Kidney (tissue), 13 donors: ENCODE measurements at regions not wholly inside any gene's neighbourhood (a gene's known extent, or its start where the extent isn't known, plus 50 kb on each side); places are given as distances from the start of the nearest gene placed in this dataset.

Experiments
- DNase-seq, 5 donors: peaks; one replicate each; pipeline ENCODE4 v3.0.0-alpha.2; 2013 to 2020
- FAIRE-seq: peaks from 2 replicates; lab custom pipeline; 2012; peaks lifted over from hg19 to GRCh38; lab: Jason Lieb, UNC
- H3K27ac ChIP-seq, 2 donors: one replicate each; pipeline ENCODE4 v1.7.0; 2013; ENCODE audit warnings: low read depth in 2 of 2, low read length in 2 of 2, inconsistent platforms in 1 of 2
- H3K27me3 ChIP-seq: one replicate; pipeline ENCODE4 v1.7.1; 2013; ENCODE audit warnings: low read length, inconsistent platforms; ENCODE audit not compliant: control insufficient read depth, insufficient read depth
- H3K36me3 ChIP-seq, 3 donors: one replicate each; pipeline versions ENCODE4 v1.7.0 to v1.7.1; 2013; ENCODE audit warnings: low read length in 3 of 3, control low read depth in 1 of 3, inconsistent platforms in 1 of 3; ENCODE audit not compliant: insufficient read depth in 3 of 3, control insufficient read depth in 2 of 3
- H3K4me1 ChIP-seq, 3 donors: one replicate each; pipeline versions ENCODE4 v1.7.0 to v1.7.1; 2013; ENCODE audit warnings: low read length in 3 of 3, inconsistent platforms in 1 of 3, low read depth in 1 of 3; ENCODE audit not compliant: control insufficient read depth in 2 of 3, insufficient read depth in 2 of 3
- H3K4me3 ChIP-seq, 3 donors: one replicate each; pipeline versions ENCODE4 v1.7.0 to v1.8.1; 2013; ENCODE audit warnings: low read length in 3 of 3, control low read depth in 1 of 3, inconsistent platforms in 1 of 3
- H3K9ac ChIP-seq, 3 donors: one replicate each; pipeline versions ENCODE4 v1.7.0 to v1.7.1; 2013; ENCODE audit warnings: low read length in 3 of 3, control low read depth in 1 of 3, inconsistent platforms in 1 of 3
- H3K9me3 ChIP-seq, 3 donors: one replicate each; pipeline versions ENCODE4 v1.7.0 to v1.7.1; 2013; ENCODE audit warnings: low read length in 3 of 3, control low read depth in 1 of 3, inconsistent platforms in 1 of 3; ENCODE audit not compliant: control insufficient read depth in 2 of 3, insufficient read depth in 1 of 3
- CTCF ChIP-seq: IDR thresholded peaks from 3 replicates; pipeline ENCODE4 v1.5.1; 2012; ENCODE audit warnings: mild to moderate bottlenecking, moderate library complexity, borderline replicate concordance; ENCODE audit not compliant: insufficient read depth; ENCODE audit errors: extremely low read depth
- intact Hi-C: fragments of 100-400 bp; cut with DNase I; formaldehyde crosslinking; loops from one replicate; pipeline ENCODE4 v1.11.1; 2022
- donor health status: control.
- donor health status: control.
- donor health status: control.
- donor health status: control.
- donor health status: control.
- donor health status: DM: yes; HTN: yes; CAD: no.
- donor health status: Normal renal cell carcinoma (clear cell type).

- no peak for TF ChIP-seq CTCF
- H3K4me1 ChIP-seq = no peaks in the 10 kb centered on the region
- FAIRE-seq = no peak
- H3K9ac ChIP-seq = no peak overlapping the region
- H3K9me3 ChIP-seq = no peaks in the 10 kb centered on the region
- no peak for DNase-seq
- H3K36me3 ChIP-seq = peaks cover 0 to 2% (median 0%) of the 10 kb centered on the region in 3 donors
- H3K4me3 ChIP-seq = no peak overlapping the region
- no peak overlapping the region for H3K27ac ChIP-seq
- no peaks in the 10 kb centered on the region for H3K27me3 ChIP-seq
- intact Hi-C loops = no loop called here
Observed at GRCh38 chr13:20349564-20350381, 117.7 kb upstream of the GJB6 start.

- intact Hi-C loops = no loop called here
- no peak for DNase-seq
- no peak for TF ChIP-seq CTCF
- H3K27me3 ChIP-seq = no peaks in the 10 kb centered on the region
- no peak overlapping the region for H3K9ac ChIP-seq
- no peak overlapping the region for H3K4me3 ChIP-seq
- no peaks in the 10 kb centered on the region for H3K4me1 ChIP-seq
- no peaks in the 10 kb centered on the region for H3K9me3 ChIP-seq
- H3K36me3 ChIP-seq = peaks cover 0 to 2% (median 0%) of the 10 kb centered on the region in 3 donors
- FAIRE-seq = no peak
- no peak overlapping the region for H3K27ac ChIP-seq
Observed at GRCh38 chr13:20348645-20349408, 116.7 kb upstream of the GJB6 start.

GRCh38 chr13:20348018-20348417 is 115.9 kb upstream of the GJB6 start:
- no peak overlapping the region for H3K27ac ChIP-seq
- intact Hi-C loops = no loop called here
- no peaks in the 10 kb centered on the region for H3K4me1 ChIP-seq
- H3K27me3 ChIP-seq = no peaks in the 10 kb centered on the region
- no peak for DNase-seq
- H3K4me3 ChIP-seq = no peak overlapping the region
- peaks cover 0 to 2% (median 0%) of the 10 kb centered on the region in 3 donors for H3K36me3 ChIP-seq
- TF ChIP-seq CTCF = no peak
- no peaks in the 10 kb centered on the region for H3K9me3 ChIP-seq
- H3K9ac ChIP-seq = no peak overlapping the region
- no peak for FAIRE-seq
